Fibroblast of peridontal ligament (primary cell): ENCODE measurements at regions not wholly inside any gene's neighbourhood (a gene's known extent, or its start where the extent isn't known, plus 50 kb on each side); places are given as distances from the start of the nearest gene placed in this dataset.
A peak's percentile ranks its signal among the peaks of the same experiment; 100 is the strongest.
"Not testable (repeated sequence)": the region's sequence is repeated elsewhere in the genome, so short reads cannot be mapped to it uniquely, and the experiment has no call there.

ENCODE experiments used
- DNase-seq: peaks from one replicate; pipeline ENCODE4 v3.0.0-alpha.2; 2010; ENCODE audit errors: extremely low read depth

GRCh38 chr6:76849274-76849970, 613.9 kb downstream of the HTR1B start:
- DNase-seq, result peak; percentile 13

GRCh38 chr6:76843054-76843822, 620.1 kb downstream of the HTR1B start:
- no peak for DNase-seq

GRCh38 chr6:76840865-76841264, 622.4 kb downstream of the HTR1B start:
- no peak for DNase-seq

GRCh38 chr6:76840041-76840745, 623.1 kb downstream of the HTR1B start:
- no peak for DNase-seq

GRCh38 chr6:76839505-76839904, 623.8 kb downstream of the HTR1B start:
- DNase-seq, result no peak

DNA sequence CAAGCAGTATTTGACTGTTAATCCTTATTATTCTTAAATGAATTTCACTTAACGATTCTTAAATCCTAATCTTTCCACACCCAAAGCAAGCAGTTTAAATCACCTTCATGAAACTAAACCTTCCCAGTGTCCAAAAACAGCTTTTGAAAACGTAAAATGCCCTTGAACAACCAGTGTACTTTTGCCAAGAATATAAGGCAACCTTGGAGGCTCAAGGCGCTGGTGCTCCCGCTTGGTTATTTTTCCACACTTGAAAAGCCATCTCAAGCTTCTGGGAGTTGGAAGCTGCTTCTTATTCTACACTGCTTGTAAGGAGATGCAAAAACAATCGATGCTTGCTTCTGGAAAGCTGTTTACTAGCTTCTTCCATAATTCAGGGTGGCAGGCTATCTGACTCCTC, 625.7 kb downstream of the HTR1B start:
- DNase-seq, result no peak

GRCh38 chr6:76835695-76836094, 627.6 kb downstream of the HTR1B start:
- DNase-seq, result no peak

- DNase-seq, result no peak
Observed at GRCh38 chr6:76835293-76835692, 628.0 kb downstream of the HTR1B start.

GRCh38 chr6:76834399-76834798, 628.9 kb downstream of the HTR1B start:
- no peak for DNase-seq

DNA sequence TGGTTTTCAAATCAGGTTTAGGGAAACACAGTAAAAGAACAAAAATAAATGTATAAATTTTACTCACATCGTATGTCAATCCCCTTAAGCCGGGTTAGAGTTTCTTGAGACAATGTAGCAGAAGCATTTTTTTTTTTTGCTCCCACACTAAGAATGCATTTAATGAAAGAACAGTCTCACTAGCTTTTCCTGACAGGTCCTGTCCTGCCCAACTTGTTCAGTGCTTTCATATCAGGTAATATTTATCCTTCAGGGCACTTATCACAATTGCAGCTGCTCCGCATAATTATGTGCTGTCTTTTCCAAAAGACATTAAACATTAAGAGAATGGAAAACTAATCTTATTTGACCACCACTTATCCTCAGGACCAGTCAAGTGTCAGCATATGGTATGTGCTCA, 632.0 kb downstream of the HTR1B start:
- DNase-seq, result no peak

- not testable (repeated sequence) for DNase-seq
Observed at GRCh38 chr6:76823578-76823977, 639.7 kb downstream of the HTR1B start.

DNA sequence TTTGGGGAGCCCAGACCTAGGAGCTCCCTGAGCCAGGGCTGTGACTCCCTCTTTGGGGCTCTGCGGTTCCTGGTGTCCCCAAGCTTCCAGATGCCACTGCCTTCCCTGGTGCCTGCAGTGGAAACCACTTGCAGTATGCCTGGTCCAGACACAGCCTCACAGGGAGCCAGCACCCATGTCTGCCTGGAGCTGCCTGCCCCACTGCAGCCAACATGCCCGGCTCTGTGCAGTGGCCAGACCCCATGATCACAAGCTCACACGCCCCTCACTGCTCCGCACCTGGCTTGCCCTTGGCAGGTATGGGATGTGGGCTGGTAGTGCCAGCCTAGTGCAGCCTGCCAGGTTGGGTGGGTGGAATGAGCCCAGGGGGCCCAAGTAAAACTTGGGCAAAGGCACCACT, 644.8 kb downstream of the HTR1B start:
- no peak for DNase-seq

GRCh38 chr6:76817429-76817828, 645.9 kb downstream of the HTR1B start:
- DNase-seq, result no peak

DNA sequence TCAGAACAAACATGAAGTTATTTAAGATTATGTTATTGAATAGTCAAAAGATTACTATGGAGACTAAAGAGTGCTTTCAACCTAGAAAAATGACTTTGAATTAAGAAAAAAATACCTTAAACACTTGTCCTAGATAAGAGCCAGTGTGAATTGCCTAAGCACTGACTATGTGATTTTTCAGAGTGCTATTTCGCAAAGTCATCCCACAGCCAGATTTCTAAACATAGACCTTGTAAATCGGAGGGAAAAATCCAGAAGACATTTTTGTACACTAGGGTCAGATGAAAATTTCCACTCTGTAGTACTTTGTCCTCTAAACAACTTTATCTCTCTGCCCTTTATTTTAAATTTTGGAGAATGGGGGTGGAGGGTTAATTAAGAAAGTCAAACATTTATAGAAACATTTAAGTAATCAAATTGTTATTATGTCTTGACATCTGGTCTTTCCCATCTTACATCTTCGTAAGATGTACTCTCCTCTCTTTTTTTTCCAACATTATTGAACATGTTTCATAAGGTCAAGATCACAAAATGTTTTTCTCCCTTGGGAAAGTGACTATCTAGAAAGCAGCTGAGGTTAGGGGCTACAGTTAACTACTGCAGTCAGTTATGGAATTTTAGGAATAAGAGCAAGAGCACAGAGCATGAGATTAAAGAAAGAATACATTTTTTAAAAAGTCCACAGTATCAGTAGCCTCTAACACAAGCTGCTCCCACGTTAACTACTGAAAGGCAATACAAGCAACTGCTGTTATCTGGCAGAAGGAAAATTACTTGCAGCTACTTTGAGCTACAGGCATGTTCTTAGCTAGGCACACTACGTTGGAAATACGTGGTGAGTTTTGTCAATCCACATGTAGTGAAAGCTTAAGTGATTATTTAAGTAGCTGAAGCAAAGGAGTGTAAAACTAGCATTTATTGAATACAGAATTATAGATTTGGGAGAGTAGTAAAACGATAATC, 648.5 kb downstream of the HTR1B start:
- DNase-seq, result no peak

DNA sequence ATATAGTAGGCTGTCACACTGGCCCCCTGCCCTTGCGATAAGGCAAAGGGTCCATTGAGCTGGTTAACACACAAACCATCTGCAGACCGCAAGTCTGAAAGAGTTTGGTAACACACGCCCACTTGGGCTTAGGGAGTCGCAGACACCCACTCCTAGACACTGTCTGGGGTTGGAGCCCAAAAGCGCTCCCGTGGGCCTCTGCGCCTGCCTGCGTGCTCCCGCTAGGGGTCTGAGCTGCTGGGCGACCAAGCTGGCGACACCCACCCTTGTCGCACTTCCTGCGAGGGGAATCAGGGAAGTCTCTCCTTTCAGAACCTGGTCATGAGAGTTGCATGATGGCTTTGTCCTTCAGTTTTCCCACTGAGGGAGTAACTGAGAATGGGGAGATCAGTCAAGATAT, 653.0 kb downstream of the HTR1B start:
- DNase-seq, result no peak

- DNase-seq, result no peak
Observed at GRCh38 chr6:76803038-76803580, 660.2 kb downstream of the HTR1B start.

GRCh38 chr6:76792394-76792793, 670.9 kb downstream of the HTR1B start:
- DNase-seq, result no peak

GRCh38 chr6:76790881-76791280, 672.4 kb downstream of the HTR1B start:
- DNase-seq, result no peak

DNA sequence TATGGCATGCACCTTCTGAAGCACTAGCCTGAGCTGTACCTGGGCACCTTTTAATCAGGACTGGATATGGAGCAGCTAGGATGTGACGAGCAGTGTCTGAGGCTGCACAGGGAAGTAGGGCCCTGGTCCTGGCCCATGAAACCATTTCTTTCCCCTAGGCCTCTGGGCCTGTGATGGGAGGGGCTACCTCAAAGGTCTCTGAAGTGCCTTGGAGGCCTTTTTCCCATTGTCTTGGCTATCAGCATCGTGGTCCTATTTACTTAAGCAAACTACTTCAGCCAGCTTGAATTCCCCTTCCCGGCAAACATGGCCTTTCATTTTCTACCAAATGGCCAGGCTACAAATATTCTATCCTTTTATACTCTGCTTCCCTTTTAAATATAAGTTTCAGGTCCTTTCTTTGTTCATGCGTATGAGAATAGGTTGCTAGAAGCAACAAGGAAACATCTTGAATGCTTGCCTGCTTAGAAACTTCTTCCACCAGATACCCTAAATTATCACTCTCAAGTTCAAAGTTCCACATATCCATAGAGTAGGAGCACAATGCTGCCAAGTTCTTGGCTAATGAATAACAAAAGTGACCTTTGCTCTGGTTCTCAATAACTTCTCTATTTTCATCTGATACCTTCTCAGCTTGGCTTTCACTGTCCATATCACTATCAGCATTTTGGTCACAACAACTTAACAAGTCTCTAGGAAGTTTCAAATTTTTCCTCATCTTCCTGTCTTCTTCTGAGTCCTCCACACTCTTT, 673.1 kb downstream of the HTR1B start:
- no peak for DNase-seq

DNA sequence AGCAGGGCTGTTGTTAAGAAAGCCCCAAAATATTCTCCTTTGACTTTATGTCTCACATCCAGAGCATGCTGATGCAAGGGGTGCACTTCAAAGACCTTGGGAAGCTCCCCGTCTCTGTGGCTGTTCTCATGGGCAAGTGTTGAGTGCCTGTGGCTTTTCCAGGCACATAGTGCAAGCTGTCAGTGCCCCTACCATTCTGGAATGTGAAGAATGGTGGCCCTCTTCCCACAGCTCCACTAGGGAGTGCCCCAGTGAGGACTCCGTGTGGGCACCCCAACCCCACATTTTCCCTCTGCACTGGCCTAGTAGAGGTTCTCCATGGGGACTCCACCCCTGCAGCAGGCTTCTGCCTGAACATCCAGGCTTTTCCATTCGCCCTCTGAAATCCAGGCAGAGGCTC, 673.7 kb downstream of the HTR1B start:
- DNase-seq, result no peak

DNA sequence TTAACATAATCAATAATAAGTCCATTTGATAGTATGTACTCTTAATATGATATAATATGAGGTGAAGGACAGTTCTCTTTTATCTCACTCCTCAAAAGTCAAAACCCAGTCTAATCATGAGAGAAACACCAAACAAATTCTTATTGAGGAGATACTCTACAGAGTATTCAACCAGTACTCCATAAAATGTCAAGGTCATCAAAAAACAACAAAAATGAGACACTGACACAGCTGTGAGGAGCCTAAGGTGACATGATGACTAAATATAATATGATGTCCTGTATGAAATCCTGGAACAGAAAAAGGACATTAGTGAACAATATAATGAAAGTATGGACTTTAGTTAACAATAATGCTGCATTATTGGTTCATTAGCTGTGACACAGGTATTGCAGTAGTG, 675.1 kb downstream of the HTR1B start:
- DNase-seq, result no peak
